Osteocyte (in vitro differentiated cells): ENCODE measurements at regions not wholly inside any gene's neighbourhood (a gene's known extent, or its start where the extent isn't known, plus 50 kb on each side); places are given as distances from the start of the nearest gene placed in this dataset.
"Not testable (repeated sequence)": the region's sequence is repeated elsewhere in the genome, so short reads cannot be mapped to it uniquely, and the experiment has no call there.

Source experiments
- DNase-seq: peaks from one replicate; pipeline ENCODE4 v3.0.0; 2021; ENCODE audit warnings: mixed read lengths; ENCODE audit not compliant: unreplicated experiment; ENCODE audit errors: extremely low spot score
- H3K27ac Mint-ChIP-seq: one replicate; pipeline ENCODE4 v1.8.0; 2021; ENCODE audit warnings: mild to moderate bottlenecking, mixed read lengths; ENCODE audit not compliant: unreplicated experiment
- H3K27me3 Mint-ChIP-seq: one replicate; pipeline ENCODE4 v1.8.0; 2021; ENCODE audit warnings: mixed read lengths; ENCODE audit not compliant: unreplicated experiment
- H3K36me3 Mint-ChIP-seq: one replicate; pipeline ENCODE4 v1.8.0; 2021; ENCODE audit warnings: mixed read lengths; ENCODE audit not compliant: unreplicated experiment
- H3K4me1 Mint-ChIP-seq: one replicate; pipeline ENCODE4 v1.8.0; 2021; ENCODE audit warnings: mixed read lengths; ENCODE audit not compliant: unreplicated experiment
- H3K4me3 Mint-ChIP-seq: one replicate; pipeline ENCODE4 v1.8.0; 2021; ENCODE audit warnings: mild to moderate bottlenecking, moderate library complexity, mixed read lengths; ENCODE audit not compliant: unreplicated experiment
- H3K9me3 Mint-ChIP-seq: one replicate; pipeline ENCODE4 v1.8.0; 2021; ENCODE audit warnings: mixed read lengths; ENCODE audit not compliant: unreplicated experiment
- TF ChIP-seq, protein P1 (sequence below): fragments of 200-600 bp; sonication (generic); IDR thresholded peaks from 2 replicates; pipeline ENCODE4 v1.5.0; 2021; ENCODE audit warnings: antibody characterized with exemption, mild to moderate bottlenecking, moderate library complexity

DNA sequence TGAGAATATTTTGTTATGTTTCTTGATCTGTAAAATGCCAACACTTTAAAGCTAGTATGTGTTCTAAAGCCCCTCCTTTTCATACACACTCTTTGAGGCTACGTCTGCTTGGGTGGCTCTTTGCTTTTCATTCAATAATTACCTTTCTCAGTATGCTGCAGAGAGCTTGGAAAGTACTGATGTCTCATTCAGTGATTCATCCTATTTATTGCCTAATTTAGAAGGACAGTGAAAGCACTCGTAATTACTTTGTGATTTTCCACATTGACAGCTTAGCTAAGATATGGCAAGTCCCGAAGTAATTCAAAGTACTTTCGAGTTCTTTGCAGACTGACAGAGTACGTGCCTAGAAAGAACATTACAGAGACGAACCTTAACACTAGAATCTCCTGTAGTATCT lies 57.2 kb downstream of the BMP15 start:
- H3K4me1 Mint-ChIP-seq, result no peaks in the 10 kb centered on the region
- H3K27ac Mint-ChIP-seq, result no peak overlapping the region
- no peaks in the 10 kb centered on the region for H3K27me3 Mint-ChIP-seq
- TF ChIP-seq, protein P1, sequence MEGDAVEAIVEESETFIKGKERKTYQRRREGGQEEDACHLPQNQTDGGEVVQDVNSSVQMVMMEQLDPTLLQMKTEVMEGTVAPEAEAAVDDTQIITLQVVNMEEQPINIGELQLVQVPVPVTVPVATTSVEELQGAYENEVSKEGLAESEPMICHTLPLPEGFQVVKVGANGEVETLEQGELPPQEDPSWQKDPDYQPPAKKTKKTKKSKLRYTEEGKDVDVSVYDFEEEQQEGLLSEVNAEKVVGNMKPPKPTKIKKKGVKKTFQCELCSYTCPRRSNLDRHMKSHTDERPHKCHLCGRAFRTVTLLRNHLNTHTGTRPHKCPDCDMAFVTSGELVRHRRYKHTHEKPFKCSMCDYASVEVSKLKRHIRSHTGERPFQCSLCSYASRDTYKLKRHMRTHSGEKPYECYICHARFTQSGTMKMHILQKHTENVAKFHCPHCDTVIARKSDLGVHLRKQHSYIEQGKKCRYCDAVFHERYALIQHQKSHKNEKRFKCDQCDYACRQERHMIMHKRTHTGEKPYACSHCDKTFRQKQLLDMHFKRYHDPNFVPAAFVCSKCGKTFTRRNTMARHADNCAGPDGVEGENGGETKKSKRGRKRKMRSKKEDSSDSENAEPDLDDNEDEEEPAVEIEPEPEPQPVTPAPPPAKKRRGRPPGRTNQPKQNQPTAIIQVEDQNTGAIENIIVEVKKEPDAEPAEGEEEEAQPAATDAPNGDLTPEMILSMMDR, result no peak
- no peak overlapping the region for H3K4me3 Mint-ChIP-seq
- H3K36me3 Mint-ChIP-seq, result no peaks in the 10 kb centered on the region
- H3K9me3 Mint-ChIP-seq, result peaks cover 4% of the 10 kb centered on the region
- no peak for DNase-seq

- not testable (repeated sequence) for H3K27ac Mint-ChIP-seq, DNase-seq, H3K4me1 Mint-ChIP-seq, H3K4me3 Mint-ChIP-seq, H3K27me3 Mint-ChIP-seq, H3K9me3 Mint-ChIP-seq, H3K36me3 Mint-ChIP-seq
These were observed 58.5 kb downstream of the BMP15 start for GRCh38 chrX:50968871-50969635.

- TF ChIP-seq, protein P1, result no peak
- Mint-ChIP-seq H3K4me3 (no peak overlapping the region), H3K27ac (no peak overlapping the region), H3K27me3 (no peaks in the 10 kb centered on the region), H3K9me3 (no peaks in the 10 kb centered on the region), H3K36me3 (no peaks in the 10 kb centered on the region), H3K4me1 (no peaks in the 10 kb centered on the region)
- no peak for DNase-seq
These were observed 60.9 kb downstream of the BMP15 start for GRCh38 chrX:50971395-50971794.

- Mint-ChIP-seq H3K4me1 (no peaks in the 10 kb centered on the region), H3K4me3 (no peak overlapping the region), H3K27me3 (no peaks in the 10 kb centered on the region), H3K36me3 (no peaks in the 10 kb centered on the region), H3K27ac (no peak overlapping the region), H3K9me3 (no peaks in the 10 kb centered on the region)
- TF ChIP-seq, protein P1, result no peak
- no peak for DNase-seq
These were observed 62.7 kb downstream of the BMP15 start for GRCh38 chrX:50973199-50973598.

- TF ChIP-seq, protein P1, result no peak
- Mint-ChIP-seq H3K36me3 (no peaks in the 10 kb centered on the region), H3K27me3 (no peaks in the 10 kb centered on the region)
These were observed 68.6 kb downstream of the BMP15 start for GRCh38 chrX:50978920-50979682.

More at GRCh38 chrX:50978920-50979682, 68.6 kb downstream of the BMP15 start:
- no peak for DNase-seq
- Mint-ChIP-seq H3K27ac (no peak overlapping the region), H3K4me3 (no peak overlapping the region), H3K9me3 (no peaks in the 10 kb centered on the region), H3K4me1 (no peaks in the 10 kb centered on the region)
